ENCODE measurements at regions not wholly inside any gene's neighbourhood (a gene's known extent, or its start where the extent isn't known, plus 50 kb on each side); places are given as distances from the start of the nearest gene placed in this dataset.
"Not testable (repeated sequence)": the region's sequence is repeated elsewhere in the genome, so short reads cannot be mapped to it uniquely, and the experiment has no call there.

- no peak for DNase-seq (ENCODE audit: low read depth)
These were observed 440.4 kb downstream of the HINT1 start for GRCh38 chr5:130724658-130725057.

- peak; percentile 4 for DNase-seq (ENCODE audit: low read depth)
These were observed 444.7 kb downstream of the HINT1 start for GRCh38 chr5:130720355-130720754.

DNA sequence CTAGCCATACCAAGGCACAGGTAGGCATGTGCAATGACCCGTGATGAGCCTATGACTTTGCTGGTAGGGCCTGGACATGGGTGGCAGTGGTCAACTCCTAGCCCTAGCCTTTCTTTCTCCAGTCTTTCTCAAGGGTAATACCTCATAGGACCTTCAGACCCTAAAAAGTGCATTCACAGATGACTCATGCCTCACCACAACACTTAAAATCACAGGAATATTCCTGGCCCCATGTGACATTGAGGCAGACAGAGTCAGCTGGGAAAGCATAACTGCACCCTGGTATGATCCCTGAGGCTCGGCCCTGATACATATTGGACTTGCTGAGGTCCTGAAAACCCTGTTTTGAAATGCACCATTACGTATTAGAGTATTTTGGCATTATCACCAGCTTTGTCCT is 449.5 kb downstream of the HINT1 start:
- DNase-seq (ENCODE audit: low read depth), result no peak

- DNase-seq (ENCODE audit: low read depth), result no peak
These were observed 450.9 kb downstream of the HINT1 start for GRCh38 chr5:130714200-130714599.

DNA sequence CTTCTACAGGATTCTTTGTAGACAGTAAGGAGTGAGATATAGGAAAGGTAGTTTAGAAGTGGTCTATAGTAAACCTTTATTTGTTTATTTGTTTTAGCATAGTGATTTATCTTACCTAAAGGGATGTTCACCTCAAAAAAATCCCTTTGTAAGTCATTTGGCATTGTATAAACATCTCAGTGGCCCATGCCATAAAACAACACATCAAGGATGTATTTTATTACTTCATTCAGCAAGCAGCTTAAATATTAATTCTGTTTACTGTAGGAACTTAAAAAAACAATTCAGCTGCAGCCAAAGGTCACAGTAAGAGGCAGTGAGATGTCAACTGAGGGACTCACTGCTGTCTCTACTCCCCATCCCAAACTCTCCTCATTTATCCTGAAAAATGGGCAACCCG is 452.7 kb downstream of the HINT1 start:
- DNase-seq (ENCODE audit: low read depth), result no peak

GRCh38 chr5:130710596-130710995 is 454.5 kb downstream of the HINT1 start:
- no peak for DNase-seq (ENCODE audit: low read depth)

DNA sequence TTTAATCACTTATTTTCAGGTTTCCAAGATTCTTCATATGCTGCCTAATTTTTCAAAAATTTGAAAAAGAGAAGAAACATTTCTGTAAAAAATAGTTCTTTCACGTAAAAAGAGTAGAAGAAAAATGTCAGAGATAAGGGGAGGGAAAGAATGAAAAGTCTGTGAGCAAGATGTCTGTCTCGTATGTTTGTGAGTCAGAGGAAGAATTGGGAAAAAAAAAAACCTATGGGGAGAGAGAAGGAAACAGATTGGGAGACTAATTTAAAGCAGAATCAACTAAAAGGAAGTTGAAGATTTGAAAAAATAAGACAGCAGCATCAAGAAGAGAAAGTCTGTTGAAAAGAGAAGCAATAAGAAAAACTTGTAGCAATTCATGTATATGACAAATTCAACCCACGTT is 456.3 kb downstream of the HINT1 start:
- no peak for DNase-seq (ENCODE audit: low read depth)

DNA sequence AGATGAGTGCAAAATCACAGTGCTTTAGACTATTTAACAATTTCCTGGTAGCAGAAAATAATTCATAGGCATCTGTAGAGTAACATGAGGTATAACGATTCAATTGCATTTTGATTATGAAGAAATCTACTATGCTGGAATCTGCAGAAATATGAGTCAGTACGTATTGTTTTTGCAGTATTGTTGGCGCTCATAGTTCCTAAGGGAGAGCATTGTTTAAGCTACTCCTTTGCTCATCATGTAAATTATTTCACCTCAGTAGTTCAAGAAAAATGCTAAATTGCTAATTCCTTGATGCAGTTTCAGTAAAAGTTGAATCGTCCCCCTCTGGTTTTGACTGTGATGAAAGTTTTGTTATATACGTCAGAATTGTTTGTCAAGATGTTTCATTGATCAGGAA is 458.4 kb downstream of the HINT1 start:
- DNase-seq (ENCODE audit: low read depth), result no peak

DNA sequence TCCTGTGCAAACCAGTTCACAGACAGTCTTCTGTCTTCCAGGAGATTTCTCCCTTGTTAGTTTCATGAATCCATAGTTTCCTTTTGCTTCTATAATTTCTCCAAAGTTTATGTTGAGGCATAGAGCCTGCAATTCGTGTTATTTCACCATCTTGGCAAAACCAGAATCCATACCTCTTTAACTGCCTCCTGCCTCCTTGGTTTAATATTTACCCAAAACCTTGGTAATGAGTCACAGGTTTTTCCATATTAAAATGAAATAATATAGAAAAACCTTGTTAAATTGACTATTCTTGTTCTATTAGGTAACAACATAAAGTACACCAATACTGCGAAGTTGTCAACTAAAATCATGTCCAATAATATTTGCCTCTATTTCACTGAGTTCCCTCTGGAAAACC is 459.7 kb downstream of the HINT1 start:
- DNase-seq (ENCODE audit: low read depth), result no peak

- DNase-seq (ENCODE audit: low read depth), result no peak
These were observed 471.5 kb downstream of the HINT1 start for GRCh38 chr5:130693509-130693908.

DNA sequence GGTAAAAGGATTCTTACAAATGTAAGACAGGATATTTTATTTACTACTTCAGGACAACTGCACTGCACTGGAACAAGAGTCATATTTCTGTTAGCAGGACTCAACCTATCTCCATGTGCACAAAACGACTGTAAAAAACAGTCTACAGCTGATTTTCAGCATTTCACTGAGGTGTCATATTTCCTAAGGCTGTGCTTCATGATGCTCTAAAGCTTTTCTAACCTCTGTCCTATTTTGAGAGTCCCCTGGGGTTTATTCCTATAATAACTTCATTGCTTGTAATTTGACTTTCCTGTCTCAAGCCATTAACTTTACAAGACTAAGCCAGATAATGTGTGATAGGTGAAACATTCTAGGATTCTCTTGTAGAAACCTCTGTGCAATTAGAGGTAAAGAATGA is 472.3 kb downstream of the HINT1 start:
- DNase-seq (ENCODE audit: low read depth), result no peak

DNA sequence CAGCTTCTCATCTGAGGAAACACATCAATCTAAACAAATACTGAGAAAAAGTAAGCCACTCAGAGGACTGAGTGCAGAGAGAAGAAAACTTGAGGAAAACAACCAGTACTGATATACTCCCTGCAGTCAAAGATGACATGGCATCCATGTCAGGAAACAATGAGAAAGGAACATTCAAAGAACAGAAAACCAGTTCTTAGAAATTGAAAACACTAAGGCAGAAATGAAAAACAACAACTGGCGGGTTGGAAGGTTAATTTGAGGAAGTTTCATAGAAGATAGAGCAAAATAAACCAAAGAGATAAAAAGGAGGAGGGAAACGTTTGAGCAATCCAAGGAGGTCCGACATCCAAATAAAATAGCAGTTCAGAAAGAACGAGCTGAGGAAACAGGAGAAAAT is 475.2 kb downstream of the HINT1 start:
- no peak for DNase-seq (ENCODE audit: low read depth)

DNA sequence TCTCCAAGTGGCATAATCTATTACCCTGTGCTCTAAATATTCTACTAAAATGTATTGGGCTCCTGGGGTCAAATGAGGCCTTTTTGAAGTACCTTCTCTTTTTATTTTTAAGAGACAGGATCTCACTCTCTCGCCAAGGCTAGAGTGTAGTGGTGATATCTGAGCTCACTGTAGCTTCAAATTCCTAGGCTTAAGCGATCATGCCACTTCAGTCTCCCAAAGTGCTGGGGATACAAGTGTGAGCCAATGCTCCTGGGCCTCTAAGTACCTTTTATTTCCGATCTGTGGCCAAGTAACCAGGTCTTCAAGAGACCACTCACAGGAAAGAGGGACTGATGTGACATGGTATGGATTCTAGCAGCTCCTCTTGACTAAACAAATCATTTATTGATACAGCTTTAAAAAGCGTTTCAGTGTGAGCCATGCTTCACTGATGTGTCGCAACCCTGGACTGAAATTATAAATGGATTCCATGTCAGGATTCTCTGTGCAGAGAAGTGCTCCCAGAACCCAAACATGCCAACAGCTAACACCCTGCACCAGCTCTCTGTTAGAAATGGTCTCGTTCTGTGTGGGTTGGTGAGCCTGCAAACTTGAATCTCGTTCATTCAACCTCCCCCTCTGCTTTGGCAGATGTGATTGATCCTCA is 477.8 kb downstream of the HINT1 start:
- no peak for DNase-seq (ENCODE audit: low read depth)

GRCh38 chr5:130678637-130679036 is 486.4 kb downstream of the HINT1 start:
- DNase-seq (ENCODE audit: low read depth), result no peak

DNA sequence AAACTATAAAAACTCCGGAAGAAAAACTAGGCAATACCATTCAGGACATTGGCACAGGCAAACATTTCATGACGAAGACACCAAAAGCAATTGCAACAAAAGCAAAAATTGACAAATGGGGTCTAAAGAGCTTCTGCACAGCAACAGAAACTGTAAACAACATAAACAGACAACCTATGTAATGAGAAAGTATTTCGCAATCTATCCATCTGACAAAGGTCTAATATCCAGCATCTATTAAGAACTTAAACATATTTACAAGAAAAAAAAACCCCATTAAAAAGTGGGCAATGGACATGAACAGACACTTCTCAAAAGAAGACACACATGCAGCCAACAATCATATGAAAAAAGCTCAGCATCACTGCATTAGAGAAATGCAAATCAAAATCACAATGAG is 498.6 kb downstream of the HINT1 start:
- no peak for DNase-seq (ENCODE audit: low read depth)

DNA sequence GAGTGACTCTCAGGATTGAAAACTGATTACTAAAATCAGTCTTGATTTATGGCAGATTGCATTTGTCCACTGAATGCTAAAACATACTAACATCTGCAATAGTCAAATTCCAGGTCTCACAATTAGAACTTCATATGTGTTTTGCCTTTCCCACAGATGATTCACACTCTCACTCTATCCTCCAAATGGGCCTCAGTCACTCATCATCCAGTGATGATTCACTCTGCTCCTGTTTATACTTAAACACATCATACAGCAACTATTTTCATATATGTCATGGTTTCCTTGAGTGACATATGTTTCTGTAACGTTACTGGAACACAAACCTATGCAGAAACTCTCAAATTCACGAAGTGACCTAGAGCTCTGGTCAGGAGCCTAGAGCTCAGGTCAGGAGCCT is 512.9 kb downstream of the HINT1 start:
- peak; percentile 20 for DNase-seq (ENCODE audit: low read depth)

GRCh38 chr5:130651440-130651839 is 513.6 kb downstream of the HINT1 start:
- DNase-seq (ENCODE audit: low read depth), result no peak

DNA sequence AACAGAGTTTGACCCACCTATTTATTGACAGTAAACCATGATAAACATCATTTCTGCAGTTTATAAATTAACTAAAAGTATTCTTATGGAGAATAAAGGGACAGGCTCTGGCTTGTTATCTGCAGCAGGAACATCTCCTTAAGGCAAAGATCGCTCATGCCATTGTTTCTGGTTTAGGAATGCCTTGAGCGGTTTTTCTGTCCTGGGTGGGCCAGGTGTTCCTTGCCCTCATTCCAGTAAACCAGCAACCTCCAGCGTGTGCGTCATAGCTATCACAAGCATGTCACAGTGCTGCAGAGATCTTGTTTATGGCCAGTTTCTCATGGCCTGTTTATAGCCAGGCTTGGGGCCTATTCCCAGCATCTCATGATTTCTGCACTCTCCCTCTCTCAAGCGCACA is 521.7 kb downstream of the HINT1 start:
- DNase-seq (ENCODE audit: low read depth), result no peak

DNA sequence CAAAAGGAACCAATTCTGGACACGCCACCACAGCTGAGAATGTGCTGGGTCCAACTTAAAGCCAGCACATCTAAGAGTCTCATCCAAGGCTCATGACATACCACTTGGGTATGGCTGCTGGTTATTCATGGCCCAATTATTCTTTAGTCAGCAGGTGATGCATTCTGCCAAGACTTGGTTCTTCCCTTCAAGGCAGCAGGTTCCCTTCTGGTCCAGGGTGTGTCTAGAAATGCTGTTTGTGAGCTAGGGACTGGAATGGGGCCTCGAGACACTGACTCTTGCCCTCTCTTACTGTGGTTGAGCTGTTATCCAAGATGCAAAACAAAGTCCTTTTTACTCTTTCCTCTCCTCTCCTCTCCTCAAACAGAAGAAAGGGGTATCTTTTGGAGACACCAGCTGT is 522.6 kb downstream of the HINT1 start:
- DNase-seq (ENCODE audit: low read depth), result no peak

- DNase-seq (ENCODE audit: low read depth), result no peak
These were observed 537.9 kb downstream of the HINT1 start for GRCh38 chr5:130627145-130627544.

DNA sequence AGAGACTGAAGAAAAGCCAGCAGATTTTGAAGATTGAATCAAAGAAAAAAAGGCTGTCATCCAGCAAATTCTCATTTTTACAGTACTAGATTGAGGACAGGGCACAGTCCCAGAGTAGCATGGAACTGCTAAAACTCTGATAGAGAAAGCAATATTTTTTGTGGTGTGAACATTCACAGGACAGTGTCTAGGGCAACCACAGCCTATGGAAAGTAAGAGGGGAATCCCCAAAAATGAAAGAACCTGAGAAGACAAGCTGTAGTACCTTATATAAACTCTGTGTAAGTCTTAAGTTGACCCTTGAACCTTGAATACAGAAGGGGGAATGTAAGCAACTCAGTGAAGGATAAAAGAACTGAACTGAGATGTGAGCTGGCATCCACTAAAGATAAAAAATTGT is 540.3 kb downstream of the HINT1 start:
- DNase-seq (ENCODE audit: low read depth), result no peak

DNA sequence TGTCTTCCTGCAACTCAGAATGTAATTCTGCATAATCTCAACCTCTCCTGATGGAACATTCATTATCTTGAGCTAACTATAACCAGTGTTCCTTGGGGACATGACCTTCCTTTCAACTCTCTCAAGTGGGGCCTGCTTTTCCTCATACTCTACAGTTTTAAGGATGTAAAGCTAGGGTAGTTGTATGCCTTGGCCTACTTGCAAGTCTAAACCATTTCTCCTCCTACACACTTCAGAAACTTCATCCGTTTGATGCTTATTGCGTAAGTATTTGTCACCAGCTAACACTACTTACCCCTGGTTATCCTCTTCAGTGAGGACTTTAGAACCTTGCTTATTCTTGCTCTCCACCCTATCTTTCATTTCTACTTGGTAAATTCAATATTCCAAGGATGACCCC is 548.9 kb downstream of the HINT1 start:
- DNase-seq (ENCODE audit: low read depth), result no peak

- DNase-seq (ENCODE audit: low read depth), result no peak
These were observed 559.8 kb downstream of the HINT1 start for GRCh38 chr5:130605234-130605633.

DNA sequence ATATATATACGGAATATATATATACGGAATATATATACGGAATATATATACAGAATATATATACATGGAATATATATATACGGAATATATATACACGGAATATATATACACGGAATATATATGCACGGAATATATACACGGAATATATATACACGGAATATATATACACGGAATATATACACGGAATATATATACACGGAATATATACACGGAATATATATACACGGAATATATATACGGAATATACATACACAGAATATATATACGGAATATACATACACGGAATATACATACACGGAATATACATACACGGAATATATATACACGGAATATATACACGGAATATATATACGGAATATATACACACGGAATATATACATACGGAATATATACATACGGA is 568.4 kb downstream of the HINT1 start:
- not testable (repeated sequence) for DNase-seq (ENCODE audit: low read depth)

- DNase-seq (ENCODE audit: low read depth), result no peak
These were observed 584.8 kb downstream of the HINT1 start for GRCh38 chr5:130580264-130580663.

Data from GM04503 (cell line).